Neural cell (in vitro differentiated cells): ENCODE measurements at regions not wholly inside any gene's neighbourhood (a gene's known extent, or its start where the extent isn't known, plus 50 kb on each side); places are given as distances from the start of the nearest gene placed in this dataset.

Experiments used
- CTCF ChIP-seq: fragments of 450-650 bp; IDR thresholded peaks from 2 replicates; pipeline ENCODE4 v1.5.1; 2014; ENCODE audit warnings: antibody characterized with exemption, mild to moderate bottlenecking, moderate library complexity; ENCODE audit not compliant: poor library complexity, severe bottlenecking
- REST ChIP-seq: IDR thresholded peaks from 2 replicates; pipeline ENCODE4 v1.6.1; 2012; ENCODE audit warnings: borderline replicate concordance

- no peak for TF ChIP-seq REST
- TF ChIP-seq CTCF = no peak
These were observed 96.7 kb upstream of the KLHL25 start for GRCh38 chr15:85891470-85891869.
